Osteocyte (in vitro differentiated cells): ENCODE measurements at regions not wholly inside any gene's neighbourhood (a gene's known extent, or its start where the extent isn't known, plus 50 kb on each side); places are given as distances from the start of the nearest gene placed in this dataset.
A peak's percentile ranks its signal among the peaks of the same experiment; 100 is the strongest.

ENCODE experiments used
- DNase-seq: peaks from one replicate; pipeline ENCODE4 v3.0.0; 2021; ENCODE audit warnings: mixed read lengths; ENCODE audit not compliant: unreplicated experiment; ENCODE audit errors: extremely low spot score
- H3K27ac Mint-ChIP-seq: one replicate; pipeline ENCODE4 v1.8.0; 2021; ENCODE audit warnings: mild to moderate bottlenecking, mixed read lengths; ENCODE audit not compliant: unreplicated experiment
- H3K27me3 Mint-ChIP-seq: one replicate; pipeline ENCODE4 v1.8.0; 2021; ENCODE audit warnings: mixed read lengths; ENCODE audit not compliant: unreplicated experiment
- H3K36me3 Mint-ChIP-seq: one replicate; pipeline ENCODE4 v1.8.0; 2021; ENCODE audit warnings: mixed read lengths; ENCODE audit not compliant: unreplicated experiment
- H3K4me1 Mint-ChIP-seq: one replicate; pipeline ENCODE4 v1.8.0; 2021; ENCODE audit warnings: mixed read lengths; ENCODE audit not compliant: unreplicated experiment
- H3K4me3 Mint-ChIP-seq: one replicate; pipeline ENCODE4 v1.8.0; 2021; ENCODE audit warnings: mild to moderate bottlenecking, moderate library complexity, mixed read lengths; ENCODE audit not compliant: unreplicated experiment
- H3K9me3 Mint-ChIP-seq: one replicate; pipeline ENCODE4 v1.8.0; 2021; ENCODE audit warnings: mixed read lengths; ENCODE audit not compliant: unreplicated experiment
- CTCF ChIP-seq: fragments of 200-600 bp; sonication (generic); IDR thresholded peaks from 2 replicates; pipeline ENCODE4 v1.5.0; 2021; ENCODE audit warnings: antibody characterized with exemption, mild to moderate bottlenecking, moderate library complexity

- Mint-ChIP-seq H3K9me3 (peaks cover 28% of the 10 kb centered on the region), H3K36me3 (no peaks in the 10 kb centered on the region), H3K4me1 (no peaks in the 10 kb centered on the region), H3K4me3 (no peak overlapping the region), H3K27ac (no peak overlapping the region), H3K27me3 (no peaks in the 10 kb centered on the region)
- no peak for DNase-seq
- TF ChIP-seq CTCF: peak; percentile 22
These were observed 64.5 kb upstream of the RBFOX1 start for GRCh38 chr16:7268182-7268581.

DNA sequence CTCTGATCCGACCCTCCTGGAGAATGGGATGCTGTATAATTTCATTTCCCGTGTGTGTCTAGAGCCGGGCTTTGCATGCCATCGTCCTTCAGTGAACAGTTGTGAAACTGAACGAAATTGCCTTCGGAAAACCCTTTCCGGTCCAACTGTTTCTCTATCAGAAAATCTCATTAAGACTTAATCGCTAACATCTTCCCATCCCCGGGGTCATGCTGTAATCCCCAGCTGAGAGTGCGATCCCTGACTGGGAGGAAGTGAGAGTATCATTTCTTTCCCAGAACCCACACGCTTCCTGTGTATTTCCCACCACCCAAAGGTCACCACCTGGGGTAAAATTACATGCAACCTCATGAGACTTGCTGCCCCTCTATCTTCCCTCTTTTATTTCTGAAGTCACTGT lies 75.6 kb upstream of the RBFOX1 start:
- no peak for TF ChIP-seq CTCF
- Mint-ChIP-seq H3K27me3 (no peaks in the 10 kb centered on the region), H3K9me3 (peaks cover 68% of the 10 kb centered on the region), H3K36me3 (no peaks in the 10 kb centered on the region), H3K27ac (no peak overlapping the region), H3K4me3 (no peak overlapping the region), H3K4me1 (no peaks in the 10 kb centered on the region)
- DNase-seq: no peak

DNA sequence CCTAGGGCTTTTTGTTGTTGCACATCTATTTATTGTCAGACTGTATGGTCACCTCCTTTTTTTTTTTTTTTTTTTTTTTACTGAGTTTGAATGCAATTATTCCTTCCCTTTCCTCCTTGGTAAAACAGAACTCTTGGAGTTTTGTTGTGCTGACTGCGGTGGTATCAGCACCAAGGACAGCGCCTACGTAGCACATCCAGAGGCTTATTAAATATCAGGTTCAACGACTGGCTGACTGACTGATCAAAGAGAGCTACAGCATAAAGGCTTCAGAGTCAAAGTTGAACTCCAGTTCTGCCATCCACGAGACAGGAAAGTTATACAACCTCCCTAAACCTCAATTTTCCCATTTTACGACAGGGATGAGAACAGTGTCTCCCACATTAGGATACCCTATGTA lies 86.1 kb upstream of the RBFOX1 start:
- no peak for TF ChIP-seq CTCF

DNA sequence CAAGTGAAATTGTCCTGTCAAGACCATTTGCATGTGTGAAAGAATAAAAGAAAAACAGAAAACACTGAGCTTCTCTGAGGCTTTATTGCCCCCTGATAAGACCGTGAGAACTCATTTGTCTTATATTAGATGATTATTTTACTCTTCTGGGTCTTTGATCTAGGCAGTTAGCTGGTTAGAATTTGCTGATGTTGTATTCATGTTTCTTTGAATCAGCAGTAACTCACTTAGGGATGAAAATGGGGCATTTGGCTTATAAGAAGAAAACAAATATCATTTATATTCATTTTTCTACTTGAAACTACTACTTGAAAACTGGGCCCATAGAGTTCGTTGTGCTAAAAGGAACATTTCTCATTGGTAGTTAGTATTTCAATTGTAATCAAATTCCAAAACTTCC lies 93.1 kb upstream of the RBFOX1 start:
- Mint-ChIP-seq H3K36me3 (no peaks in the 10 kb centered on the region), H3K9me3 (peaks cover 38% of the 10 kb centered on the region), H3K4me1 (no peaks in the 10 kb centered on the region), H3K27me3 (no peaks in the 10 kb centered on the region), H3K27ac (no peak overlapping the region), H3K4me3 (no peak overlapping the region)
- DNase-seq: no peak
- TF ChIP-seq CTCF: no peak

More for the DNA sequence above, 86.1 kb upstream of the RBFOX1 start:
- peaks cover 26% of the 10 kb centered on the region for H3K9me3 Mint-ChIP-seq
- H3K27ac Mint-ChIP-seq: no peak overlapping the region
- no peaks in the 10 kb centered on the region for H3K36me3 Mint-ChIP-seq
- no peak for DNase-seq
- no peaks in the 10 kb centered on the region for H3K4me1 Mint-ChIP-seq
- H3K27me3 Mint-ChIP-seq: no peaks in the 10 kb centered on the region
- no peak overlapping the region for H3K4me3 Mint-ChIP-seq

DNA sequence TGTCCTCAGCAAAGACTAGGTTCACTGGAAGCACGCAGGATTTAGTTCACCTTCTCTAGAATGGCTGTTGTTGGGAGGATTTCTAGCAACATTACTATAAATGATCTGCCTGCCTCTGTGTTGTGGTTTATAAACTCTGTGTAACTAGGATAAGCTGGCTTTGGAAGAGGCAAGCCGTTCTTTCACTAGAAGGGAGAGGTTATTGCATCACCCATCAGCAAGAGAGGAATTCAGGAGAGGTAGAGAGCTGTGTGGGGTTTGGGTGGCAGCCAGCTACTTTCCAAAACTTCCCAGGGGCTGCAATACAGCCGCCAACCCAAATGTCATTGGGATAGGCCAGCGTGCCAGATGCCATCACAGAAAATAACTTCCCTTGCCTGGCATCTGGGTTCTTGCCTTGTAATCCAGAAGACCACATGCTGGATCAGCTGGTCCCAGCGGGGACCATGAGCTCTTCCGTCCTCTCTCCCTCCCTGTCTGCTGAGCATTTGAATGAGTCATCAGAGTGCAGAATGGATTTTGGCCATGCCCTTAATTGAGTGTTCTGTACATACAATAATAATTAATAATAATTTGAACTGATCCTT lies 95.7 kb upstream of the RBFOX1 start:
- TF ChIP-seq CTCF: no peak
- Mint-ChIP-seq H3K27me3 (no peaks in the 10 kb centered on the region), H3K27ac (no peak overlapping the region), H3K4me3 (no peak overlapping the region), H3K4me1 (no peaks in the 10 kb centered on the region), H3K9me3 (peaks cover 47% of the 10 kb centered on the region), H3K36me3 (no peaks in the 10 kb centered on the region)
- DNase-seq: no peak
